Esophagus muscularis mucosa (tissue), 4 donors: ENCODE measurements at regions not wholly inside any gene's neighbourhood (a gene's known extent, or its start where the extent isn't known, plus 50 kb on each side); places are given as distances from the start of the nearest gene placed in this dataset.

ENCODE experiments used
- DNase-seq: peaks from one replicate; pipeline ENCODE4 v3.0.0-alpha.2; 2017; ENCODE audit errors: extremely low spot score
- H3K27ac ChIP-seq, 4 donors: fragments of 200-600 bp; sonication (generic); replicated peaks in 1 of 4; 1 replicate in 3 of 4; 2 replicates in 1 of 4; pipeline ENCODE4 v1.5.1; 2016 to 2019; ENCODE audit warnings: mild to moderate bottlenecking in 1 of 4
- H3K27me3 ChIP-seq, 4 donors: fragments of 200-600 bp; sonication (generic); one replicate each; pipeline versions ENCODE4 v1.5.1 to v1.6.0; 2016 to 2019
- H3K36me3 ChIP-seq, 4 donors: fragments of 200-600 bp; sonication (generic); one replicate each; pipeline ENCODE4 v1.5.1; 2016 to 2019
- H3K4me1 ChIP-seq, 4 donors: fragments of 200-600 bp; sonication (generic); one replicate each; pipeline ENCODE4 v1.5.1; 2016 to 2019
- H3K4me3 ChIP-seq, 4 donors: fragments of 200-600 bp; sonication (generic); 1 replicate in 2 of 4; 2 replicates in 2 of 4; pipeline ENCODE4 v1.5.1; 2016 to 2019; ENCODE audit warnings: mild to moderate bottlenecking in 4 of 4, moderate library complexity in 1 of 4
- H3K9me3 ChIP-seq, 4 donors: fragments of 200-600 bp; sonication (generic); 1 replicate in 3 of 4; 2 replicates in 1 of 4; pipeline ENCODE4 v1.5.1; 2016 to 2019
- CTCF ChIP-seq, 3 experiments: fragments of 200-600 bp in 2 of 3; fragments of 450-650 bp in 1 of 3; sonication (generic) in 2 of 3; IDR thresholded peaks; one replicate each; pipeline ENCODE4 v1.5.1; 2017 to 2019; ENCODE audit warnings: antibody characterized with exemption in 3 of 3, mild to moderate bottlenecking in 2 of 3, moderate library complexity in 1 of 3
- EP300 ChIP-seq: sonication (generic); formaldehyde crosslinking; IDR thresholded peaks from one replicate; pipeline ENCODE4 v1.6.1; 2017; ENCODE audit warnings: antibody characterized with exemption
- POLR2A ChIP-seq: fragments of 450-650 bp; IDR thresholded peaks from one replicate; pipeline ENCODE4 v1.6.1; 2017; ENCODE audit warnings: antibody characterized with exemption, moderate library complexity, mild to moderate bottlenecking, low read depth
- POLR2AphosphoS5 ChIP-seq, 2 donors: sonication (generic); formaldehyde crosslinking; IDR thresholded peaks; one replicate each; pipeline ENCODE4 v1.6.1; 2017; ENCODE audit warnings: antibody characterized with exemption in 2 of 2
- WGBS: methylation state at CpG from one replicate; pipeline ENCODE4 v1.1.5; 2018; 5-methylcytosine and 5-hydroxymethylcytosine counted together
- intact Hi-C: fragments of 100-400 bp; cut with DNase I; formaldehyde crosslinking; loops from one replicate; pipeline ENCODE4 v1.15.1; 2023

- WGBS: 91% methylated on average over 2 of the region's 2 CpGs
- Histone ChIP-seq H3K9me3 (no peaks in the 10 kb centered on the region), H3K27ac (no peak overlapping the region), H3K36me3 (no peaks in the 10 kb centered on the region), H3K27me3 (no peaks in the 10 kb centered on the region), H3K4me3 (no peak overlapping the region), H3K4me1 (peaks cover 5 to 39% (median 27%) of the 10 kb centered on the region in 4 donors)
- TF ChIP-seq POLR2A: no peak
- no peak for TF ChIP-seq POLR2AphosphoS5 (IDR thresholded peaks at IDR 0.05)
- TF ChIP-seq EP300: no peak
- no peak for TF ChIP-seq CTCF (IDR thresholded peaks at IDR 0.05)
- no peak for DNase-seq
- intact Hi-C loops: no loop called here
Observed at GRCh38 chr9:16153741-16154140, 600.9 kb downstream of the CCDC171 start.

- H3K4me3 ChIP-seq: peak overlapping the region; percentile 12 to 41 (median 32)
Observed at GRCh38 chr9:16154521-16155078, 601.8 kb downstream of the CCDC171 start.

GRCh38 chr9:16155878-16156277 is 603.0 kb downstream of the CCDC171 start:
- Histone ChIP-seq H3K4me1 (peaks cover 0 to 26% (median 17%) of the 10 kb centered on the region in 4 donors), H3K27me3 (no peaks in the 10 kb centered on the region), H3K36me3 (no peaks in the 10 kb centered on the region), H3K4me3 (no peak overlapping the region), H3K27ac (no peak overlapping the region), H3K9me3 (no peaks in the 10 kb centered on the region)
- 96% methylated on average over 4 of the region's 4 CpGs for WGBS
- TF ChIP-seq POLR2AphosphoS5 (IDR thresholded peaks at IDR 0.05) (no peak), CTCF (IDR thresholded peaks at IDR 0.05) (no peak), EP300 (no peak), POLR2A (no peak)
- intact Hi-C loops: no loop called here
- no peak for DNase-seq

More at GRCh38 chr9:16154521-16155078, 601.8 kb downstream of the CCDC171 start:
- Histone ChIP-seq H3K9me3 (no peaks in the 10 kb centered on the region), H3K27me3 (no peaks in the 10 kb centered on the region), H3K27ac (no peak overlapping the region), H3K36me3 (no peaks in the 10 kb centered on the region), H3K4me1 (peaks cover 5 to 38% (median 27%) of the 10 kb centered on the region in 4 donors)
- WGBS: 30% methylated on average over 27 of the region's 28 CpGs
- intact Hi-C loops: no loop called here
- TF ChIP-seq CTCF (IDR thresholded peaks at IDR 0.05) (peak; percentile 11 to 44 (median 20)), POLR2AphosphoS5 (IDR thresholded peaks at IDR 0.05) (peak in 1 of 2 donors; percentile 20), POLR2A (no peak), EP300 (no peak)
- DNase-seq: peak; percentile 90

- H3K4me3 ChIP-seq: no peak overlapping the region
- no peak overlapping the region for H3K27ac ChIP-seq
- no peak for TF ChIP-seq POLR2A
- no peak for TF ChIP-seq EP300
- no peak for TF ChIP-seq POLR2AphosphoS5 (IDR thresholded peaks at IDR 0.05)
- TF ChIP-seq CTCF (IDR thresholded peaks at IDR 0.05): no peak
- H3K4me1 ChIP-seq: peaks cover 0 to 13% (median 9%) of the 10 kb centered on the region in 4 donors
- intact Hi-C loops: no loop called here
- H3K27me3 ChIP-seq: no peaks in the 10 kb centered on the region
- WGBS: 92% methylated on average over 3 of the region's 3 CpGs
- no peaks in the 10 kb centered on the region for H3K9me3 ChIP-seq
- peak; percentile 10 for DNase-seq
- no peaks in the 10 kb centered on the region for H3K36me3 ChIP-seq
Observed at GRCh38 chr9:16157216-16157615, 604.4 kb downstream of the CCDC171 start.

GRCh38 chr9:16157651-16158050 is 604.8 kb downstream of the CCDC171 start:
- Histone ChIP-seq H3K4me3 (no peak overlapping the region), H3K4me1 (peaks cover 0 to 10% (median 7%) of the 10 kb centered on the region in 4 donors), H3K36me3 (no peaks in the 10 kb centered on the region), H3K9me3 (no peaks in the 10 kb centered on the region), H3K27ac (no peak overlapping the region), H3K27me3 (no peaks in the 10 kb centered on the region)
- no peak for DNase-seq
- 92% methylated on average over 4 of the region's 4 CpGs for WGBS
- TF ChIP-seq CTCF (IDR thresholded peaks at IDR 0.05) (no peak), EP300 (no peak), POLR2AphosphoS5 (IDR thresholded peaks at IDR 0.05) (no peak), POLR2A (no peak)
- intact Hi-C loops: no loop called here
